GM12874 (cell line): ENCODE measurements at regions not wholly inside any gene's neighbourhood (a gene's known extent, or its start where the extent isn't known, plus 50 kb on each side); places are given as distances from the start of the nearest gene placed in this dataset.

Experiments
- TF ChIP-seq, protein P1 (sequence below): IDR thresholded peaks from 2 replicates; pipeline ENCODE4 v1.5.1; 2011; ENCODE audit warnings: low read depth, mild to moderate bottlenecking, control low read depth, low read length, moderate library complexity; ENCODE audit not compliant: insufficient read depth

- TF ChIP-seq, protein P1, sequence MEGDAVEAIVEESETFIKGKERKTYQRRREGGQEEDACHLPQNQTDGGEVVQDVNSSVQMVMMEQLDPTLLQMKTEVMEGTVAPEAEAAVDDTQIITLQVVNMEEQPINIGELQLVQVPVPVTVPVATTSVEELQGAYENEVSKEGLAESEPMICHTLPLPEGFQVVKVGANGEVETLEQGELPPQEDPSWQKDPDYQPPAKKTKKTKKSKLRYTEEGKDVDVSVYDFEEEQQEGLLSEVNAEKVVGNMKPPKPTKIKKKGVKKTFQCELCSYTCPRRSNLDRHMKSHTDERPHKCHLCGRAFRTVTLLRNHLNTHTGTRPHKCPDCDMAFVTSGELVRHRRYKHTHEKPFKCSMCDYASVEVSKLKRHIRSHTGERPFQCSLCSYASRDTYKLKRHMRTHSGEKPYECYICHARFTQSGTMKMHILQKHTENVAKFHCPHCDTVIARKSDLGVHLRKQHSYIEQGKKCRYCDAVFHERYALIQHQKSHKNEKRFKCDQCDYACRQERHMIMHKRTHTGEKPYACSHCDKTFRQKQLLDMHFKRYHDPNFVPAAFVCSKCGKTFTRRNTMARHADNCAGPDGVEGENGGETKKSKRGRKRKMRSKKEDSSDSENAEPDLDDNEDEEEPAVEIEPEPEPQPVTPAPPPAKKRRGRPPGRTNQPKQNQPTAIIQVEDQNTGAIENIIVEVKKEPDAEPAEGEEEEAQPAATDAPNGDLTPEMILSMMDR = no peak
Observed at GRCh38 chr11:37038911-37039310, 440.9 kb upstream of the RAG2 start.

GRCh38 chr11:37026741-37027140 lies 428.7 kb upstream of the RAG2 start:
- TF ChIP-seq, protein P1 = no peak

- TF ChIP-seq, protein P1 = no peak
Observed at GRCh38 chr11:37026326-37026725, 428.3 kb upstream of the RAG2 start.

GRCh38 chr11:37006563-37006962 lies 408.5 kb upstream of the RAG2 start:
- TF ChIP-seq, protein P1 = no peak

DNA sequence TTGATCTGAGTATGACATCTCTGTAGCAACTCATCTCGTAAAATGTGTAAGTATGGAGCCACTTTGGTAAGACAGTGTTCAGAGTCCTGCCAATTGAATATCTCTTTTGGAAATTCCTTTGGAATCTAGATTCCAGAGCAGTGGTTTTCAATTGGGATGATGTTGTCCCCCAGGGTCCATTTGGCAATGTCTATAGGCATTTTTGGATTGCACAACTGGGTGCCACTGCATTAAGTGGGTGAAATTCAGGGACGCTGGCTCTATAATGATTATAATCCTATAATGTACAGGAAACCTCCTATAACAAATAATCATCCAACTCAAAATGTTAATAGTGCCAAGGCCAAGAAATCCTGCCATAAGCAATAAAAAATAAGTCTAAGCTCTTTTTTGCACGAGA lies 404.8 kb upstream of the RAG2 start:
- TF ChIP-seq, protein P1 = no peak

GRCh38 chr11:36997656-36998055 lies 399.6 kb upstream of the RAG2 start:
- TF ChIP-seq, protein P1 = no peak

- TF ChIP-seq, protein P1 = no peak
Observed at GRCh38 chr11:36996795-36997194, 398.8 kb upstream of the RAG2 start.

- TF ChIP-seq, protein P1 = no peak
Observed at GRCh38 chr11:36994208-36994607, 396.2 kb upstream of the RAG2 start.
